ENCODE measurements at regions not wholly inside any gene's neighbourhood (a gene's known extent, or its start where the extent isn't known, plus 50 kb on each side); places are given as distances from the start of the nearest gene placed in this dataset.

DNA sequence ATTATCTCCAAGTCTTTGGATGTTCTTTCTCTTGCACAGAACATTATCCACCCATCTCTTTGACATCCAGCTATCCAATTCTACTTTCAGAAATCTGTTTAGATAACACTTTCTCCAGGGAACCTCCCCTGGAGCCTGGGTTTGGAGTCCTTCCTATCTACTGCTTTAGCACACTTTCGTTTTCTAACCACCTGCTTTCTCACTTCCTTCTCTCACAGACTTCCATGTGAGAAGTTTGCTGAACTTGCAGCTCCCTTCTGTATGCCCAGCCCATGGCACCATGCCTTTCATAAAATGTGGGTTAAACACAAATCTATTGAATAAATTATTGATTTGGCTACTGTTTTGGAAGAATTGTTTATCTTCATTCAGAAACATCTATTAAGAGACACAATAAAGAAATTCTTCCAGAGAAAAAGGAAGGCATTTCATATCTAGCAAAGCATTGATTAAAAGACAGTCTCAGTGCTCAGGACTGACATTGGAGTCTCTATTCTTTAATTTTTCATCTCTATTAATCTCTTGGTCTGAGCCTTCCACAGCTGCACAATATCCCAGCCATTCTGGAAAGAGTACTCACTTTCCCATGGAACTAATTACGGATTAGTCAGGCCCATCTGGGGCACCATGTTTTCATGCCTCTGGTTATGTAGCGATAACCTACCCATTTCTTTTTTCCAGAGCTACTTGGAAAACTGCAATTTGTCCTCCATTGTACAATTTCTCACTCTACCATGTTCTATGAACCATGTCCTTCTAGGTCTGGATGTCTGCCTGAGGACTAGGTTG is 1077.3 kb downstream of the SORCS3 start:
- peak; percentile 26 for DNase-seq

DNA sequence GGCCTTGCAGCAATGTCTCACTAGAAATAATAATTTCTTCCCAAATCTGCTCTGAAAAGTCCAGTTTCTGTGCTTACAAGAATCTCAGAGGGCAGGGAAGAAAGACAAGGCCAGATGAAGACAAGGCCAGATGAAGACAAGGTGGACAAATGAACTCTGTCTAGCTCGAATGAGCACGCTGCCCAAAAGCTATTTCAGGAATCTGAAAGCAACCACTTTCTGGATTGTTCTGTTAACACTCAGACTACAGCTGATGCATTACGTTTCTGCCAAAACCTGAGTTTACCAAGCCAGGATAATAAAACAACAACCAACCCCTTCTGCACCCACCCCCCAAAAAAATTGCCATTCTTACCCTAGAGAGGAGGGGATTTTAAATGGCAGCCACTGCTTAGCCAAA is 1073.6 kb downstream of the SORCS3 start:
- DNase-seq, result no peak

- DNase-seq, result no peak
Observed at GRCh38 chr10:105707603-105708002, 1066.5 kb downstream of the SORCS3 start.

- DNase-seq, result no peak
Observed at GRCh38 chr10:105706281-105707026, 1065.4 kb downstream of the SORCS3 start.

- no peak for DNase-seq
Observed at GRCh38 chr10:105702211-105702610, 1061.1 kb downstream of the SORCS3 start.

- DNase-seq, result no peak
Observed at GRCh38 chr10:105700218-105700617, 1059.1 kb downstream of the SORCS3 start.

DNA sequence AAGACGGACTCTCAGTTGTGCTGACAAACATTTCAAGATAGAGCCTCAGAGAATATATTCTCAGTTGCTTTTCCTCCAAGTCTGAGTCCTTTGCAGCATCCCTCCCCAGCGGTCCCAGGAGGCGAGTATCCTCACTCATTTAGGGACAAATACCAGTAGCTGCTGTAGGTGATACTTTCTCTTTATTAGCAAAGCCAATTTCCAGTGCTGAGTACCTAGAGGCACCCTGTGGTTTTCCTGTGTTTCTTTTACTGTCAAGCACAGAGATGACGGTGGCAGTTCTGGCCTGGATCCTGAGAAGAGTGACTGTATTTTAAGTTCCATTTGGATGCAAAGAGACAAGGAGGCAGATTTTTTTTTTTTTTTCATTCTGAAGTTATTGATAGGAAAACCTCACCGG is 1058.4 kb downstream of the SORCS3 start:
- DNase-seq, result no peak

DNA sequence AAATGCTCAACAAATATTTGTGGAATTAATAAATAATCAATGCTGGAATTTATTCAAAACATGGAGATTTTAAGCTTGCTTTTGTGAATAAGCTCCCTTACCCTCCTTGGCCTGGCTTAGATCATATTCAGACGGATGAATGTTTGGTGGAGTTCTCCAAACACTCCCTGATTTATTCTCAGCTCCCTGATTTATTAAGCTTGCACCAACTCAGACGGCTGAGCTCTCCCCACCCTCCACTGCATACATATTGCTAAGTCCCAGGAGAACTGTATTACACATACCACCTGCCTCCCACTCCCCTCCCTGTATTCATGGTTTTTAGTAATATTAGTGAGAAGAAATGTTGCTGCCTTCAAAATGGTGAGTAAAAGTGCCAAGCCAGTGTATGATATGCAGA is 1057.5 kb downstream of the SORCS3 start:
- no peak for DNase-seq

GRCh38 chr10:105697290-105697780 is 1056.2 kb downstream of the SORCS3 start:
- DNase-seq, result no peak

DNA sequence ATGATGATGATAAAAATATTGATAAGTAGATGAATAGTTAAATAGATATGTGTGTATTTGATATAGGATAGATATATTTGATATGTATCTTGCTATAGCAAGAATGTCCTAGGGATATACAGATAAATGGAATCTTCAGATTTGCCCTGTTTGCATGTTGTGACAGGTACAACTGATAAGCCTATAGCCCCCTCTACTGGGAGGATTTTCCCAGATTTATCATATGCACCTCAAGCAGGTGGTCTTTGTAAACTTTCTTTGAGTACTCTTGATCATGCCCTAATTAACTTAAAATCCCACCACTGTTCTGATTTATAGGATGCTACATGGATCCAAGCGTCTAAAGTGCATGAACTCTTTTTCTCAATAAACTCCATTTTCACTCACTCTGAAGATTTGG is 1050.7 kb downstream of the SORCS3 start:
- peak; percentile 41 for DNase-seq

- DNase-seq, result no peak
Observed at GRCh38 chr10:105682911-105683310, 1041.8 kb downstream of the SORCS3 start.

GRCh38 chr10:105681051-105681450 is 1040.0 kb downstream of the SORCS3 start:
- no peak for DNase-seq

GRCh38 chr10:105679781-105680180 is 1038.7 kb downstream of the SORCS3 start:
- no peak for DNase-seq

DNA sequence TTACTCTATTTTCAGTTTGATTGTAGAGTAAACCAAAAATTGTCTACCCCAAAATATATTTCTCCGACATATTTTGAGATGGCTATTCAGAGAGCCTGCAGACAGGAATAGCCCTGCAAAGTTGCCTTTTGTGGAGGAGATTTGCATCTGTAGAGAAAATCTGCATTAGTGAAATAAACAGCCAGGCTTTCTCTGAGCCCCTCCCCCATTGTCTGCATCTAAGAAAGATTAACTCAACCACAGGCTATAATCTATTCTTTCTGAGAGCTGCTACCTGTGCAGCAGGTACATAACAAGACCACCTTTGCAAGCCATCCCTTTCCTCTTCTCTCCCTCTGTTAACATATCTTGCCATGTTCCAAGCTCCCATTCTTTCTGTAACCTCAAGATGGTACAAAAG is 1034.2 kb downstream of the SORCS3 start:
- DNase-seq, result no peak

DNA sequence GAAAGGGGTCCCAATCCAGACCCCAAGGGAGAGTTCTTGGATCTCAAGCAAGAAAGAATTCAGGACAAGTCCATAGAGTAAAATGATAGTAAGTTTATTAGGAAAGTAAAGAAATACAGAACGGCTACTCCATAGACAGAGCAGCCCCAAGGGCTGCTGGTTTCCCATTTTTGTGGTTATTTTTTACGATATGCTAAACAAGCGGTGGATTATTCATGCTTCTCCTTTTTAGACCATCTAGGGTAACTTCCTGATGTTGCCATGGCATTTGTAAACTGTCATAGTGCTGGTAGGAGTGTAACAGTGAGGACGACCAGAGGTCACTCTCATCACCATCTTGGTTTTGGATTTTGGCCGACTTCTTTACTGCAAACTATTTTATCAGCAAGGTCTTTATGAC is 1033.4 kb downstream of the SORCS3 start:
- no peak for DNase-seq

- no peak for DNase-seq
Observed at GRCh38 chr10:105658696-105659095, 1017.6 kb downstream of the SORCS3 start.

GRCh38 chr10:105656856-105657255 is 1015.8 kb downstream of the SORCS3 start:
- no peak for DNase-seq

DNA sequence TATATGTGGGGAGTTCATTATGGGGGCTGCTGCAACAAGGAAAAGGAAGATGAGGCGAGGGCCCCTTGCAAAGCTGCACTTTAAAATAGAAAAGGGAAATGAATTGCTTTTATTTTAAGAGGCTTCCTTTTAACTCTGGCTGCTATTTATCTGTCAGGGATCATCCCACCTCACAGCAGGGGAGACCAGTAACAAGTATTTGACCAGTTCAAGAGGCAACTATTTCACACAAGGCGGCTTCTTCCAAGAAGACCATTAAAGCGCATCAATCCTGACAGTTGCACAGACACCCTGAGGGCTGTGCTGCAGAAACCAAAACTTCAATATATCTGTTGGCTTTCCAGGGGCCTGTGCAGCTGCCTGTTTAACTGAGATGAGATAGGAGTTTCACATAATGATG is 1009.2 kb downstream of the SORCS3 start:
- no peak for DNase-seq

- DNase-seq, result no peak
Observed at GRCh38 chr10:105647354-105647753, 1006.3 kb downstream of the SORCS3 start.

GRCh38 chr10:105644978-105645377 is 1003.9 kb downstream of the SORCS3 start:
- no peak for DNase-seq

- DNase-seq, result no peak
Observed at GRCh38 chr10:105644559-105644958, 1003.5 kb downstream of the SORCS3 start.

GRCh38 chr10:105644091-105644490 is 1003.0 kb downstream of the SORCS3 start:
- no peak for DNase-seq

- no peak for DNase-seq
Observed at GRCh38 chr10:105643660-105644059, 1002.6 kb downstream of the SORCS3 start.

- no peak for DNase-seq
Observed at GRCh38 chr10:105634281-105634680, 993.2 kb downstream of the SORCS3 start.
